ENCODE measurements at regions not wholly inside any gene's neighbourhood (a gene's known extent, or its start where the extent isn't known, plus 50 kb on each side); places are given as distances from the start of the nearest gene placed in this dataset.
A peak's percentile ranks its signal among the peaks of the same experiment; 100 is the strongest.

DNA sequence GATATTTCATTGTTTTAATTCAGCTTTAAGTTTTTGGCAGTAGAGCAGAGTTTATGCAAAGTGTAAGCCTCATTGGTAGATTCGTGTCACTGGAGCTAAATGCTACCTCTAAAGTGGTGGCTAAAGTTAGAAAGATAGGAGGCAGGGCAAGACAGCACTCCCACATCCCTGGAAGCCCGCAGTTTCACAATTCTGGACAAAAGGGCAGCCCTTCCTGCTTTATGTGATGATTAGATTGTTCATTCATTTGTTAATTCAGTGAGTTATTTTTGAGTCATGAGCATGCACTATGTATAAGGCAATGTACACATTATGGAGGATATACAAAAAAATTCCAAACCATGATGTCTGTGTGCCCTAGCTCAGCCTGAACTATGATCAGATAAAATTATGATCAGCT is 52.1 kb upstream of the EIF3M start:
- ATAC-seq (no peak), DNase-seq (ENCODE audit: low spot score) (no peak)

- no peak for ATAC-seq
Observed at GRCh38 chr11:32529994-32530588, 53.5 kb upstream of the EIF3M start.

GRCh38 chr11:32527261-32528175 is 56.1 kb upstream of the EIF3M start:
- no peak for DNase-seq (ENCODE audit: low spot score)
- no peak for ATAC-seq

More at GRCh38 chr11:32529994-32530588, 53.5 kb upstream of the EIF3M start:
- no peak for DNase-seq (ENCODE audit: low spot score)

DNA sequence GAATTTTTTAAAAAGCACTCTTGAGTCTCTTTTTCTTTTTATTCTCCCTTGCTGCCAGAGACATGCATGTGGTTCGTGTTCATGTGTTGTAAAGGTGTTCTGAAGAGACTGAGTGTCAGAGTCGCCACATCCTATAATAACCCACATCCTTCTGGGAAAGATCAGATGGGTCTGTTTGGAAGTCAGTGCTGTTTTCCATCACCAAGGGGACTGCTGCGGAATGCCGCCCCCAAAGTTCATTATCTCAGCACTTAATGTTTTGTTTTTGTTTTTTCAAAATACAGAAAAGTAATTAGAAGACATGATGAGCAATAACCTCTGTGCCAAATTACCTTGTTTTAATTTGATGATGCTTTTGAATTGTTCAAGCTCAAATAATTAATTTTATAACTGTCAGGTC is 56.9 kb upstream of the EIF3M start:
- no peak for ATAC-seq
- no peak for DNase-seq (ENCODE audit: low spot score)

GRCh38 chr11:32511926-32512325 is 71.7 kb upstream of the EIF3M start:
- no peak for DNase-seq (ENCODE audit: low spot score)

DNA sequence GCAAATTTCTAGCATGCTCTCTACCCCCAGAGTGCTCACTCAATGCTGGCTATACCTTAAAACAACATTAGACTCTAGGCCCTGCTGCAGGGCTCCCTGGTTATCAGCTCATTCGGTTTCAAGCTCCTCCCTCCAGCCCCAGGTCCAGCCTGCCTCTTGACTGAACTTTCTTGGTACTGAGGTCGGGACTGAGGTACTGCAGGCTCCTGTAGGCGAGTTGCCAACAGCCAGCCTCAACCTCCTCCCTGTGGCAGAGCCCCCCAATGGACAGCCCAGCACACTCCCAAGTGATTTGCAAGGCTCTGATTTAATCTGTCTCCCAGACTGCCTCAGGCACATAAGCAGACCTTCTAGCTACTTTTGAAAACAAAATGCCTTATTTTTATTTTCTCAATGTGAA is 73.6 kb upstream of the EIF3M start:
- ATAC-seq = no peak
- no peak for DNase-seq (ENCODE audit: low spot score)

More at GRCh38 chr11:32511926-32512325, 71.7 kb upstream of the EIF3M start:
- ATAC-seq = no peak

GRCh38 chr11:32508780-32509179 is 73.4 kb upstream of the WT1 start:
- ATAC-seq = no peak

DNA sequence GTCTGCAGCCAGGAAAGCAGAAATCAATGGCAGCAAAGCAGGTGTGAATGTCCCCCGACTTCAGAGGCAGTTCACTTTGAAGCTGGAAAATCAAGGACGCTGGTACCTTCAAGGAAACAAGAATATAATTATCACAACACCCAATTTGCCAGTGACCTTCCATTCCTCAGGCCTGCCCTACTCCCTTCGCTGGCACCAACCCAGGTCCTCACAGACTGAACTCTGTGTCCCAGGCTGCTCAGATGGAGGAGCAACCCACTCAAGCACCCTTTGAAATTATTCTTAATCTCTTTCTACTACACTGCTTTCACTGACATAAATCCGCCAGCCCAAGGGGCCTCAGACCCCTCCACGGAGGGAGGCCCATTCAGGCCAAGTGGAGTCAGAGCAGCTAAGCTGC is 64.7 kb upstream of the WT1 start:
- no peak for ATAC-seq
- DNase-seq (ENCODE audit: low spot score) = no peak

More at GRCh38 chr11:32508780-32509179, 73.4 kb upstream of the WT1 start:
- no peak for DNase-seq (ENCODE audit: low spot score)

GRCh38 chr11:32497951-32498350 is 62.6 kb upstream of the WT1 start:
- no peak for ATAC-seq
- DNase-seq (ENCODE audit: low spot score) = no peak

DNA sequence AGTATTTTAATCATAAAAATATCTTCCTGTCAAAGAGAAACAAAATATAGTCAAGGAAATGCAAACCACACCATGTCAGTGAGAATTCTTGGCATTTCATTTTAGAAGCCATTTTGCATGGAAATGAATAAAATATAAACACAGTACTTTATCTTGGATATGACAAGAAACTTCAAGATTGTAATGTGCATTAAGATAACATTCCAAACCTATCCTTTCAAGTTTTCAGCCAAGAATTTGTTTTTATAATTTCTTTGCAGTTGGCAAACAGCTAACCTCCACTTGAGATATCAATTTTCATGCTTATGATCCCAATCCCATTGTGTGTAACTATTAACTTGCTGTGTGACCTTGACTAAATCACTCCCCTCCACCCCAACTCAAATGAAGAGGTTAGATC is 59.3 kb upstream of the WT1 start:
- ATAC-seq = no peak

GRCh38 chr11:32489464-32489863 is 54.1 kb upstream of the WT1 start:
- no peak for ATAC-seq

More for the DNA sequence above, 59.3 kb upstream of the WT1 start:
- DNase-seq (ENCODE audit: low spot score) = no peak

GRCh38 chr11:32487270-32487669 is 51.9 kb upstream of the WT1 start:
- peak; percentile 31 for ATAC-seq
- DNase-seq (ENCODE audit: low spot score) = no peak

More at GRCh38 chr11:32489464-32489863, 54.1 kb upstream of the WT1 start:
- DNase-seq (ENCODE audit: low spot score) = no peak

DNA sequence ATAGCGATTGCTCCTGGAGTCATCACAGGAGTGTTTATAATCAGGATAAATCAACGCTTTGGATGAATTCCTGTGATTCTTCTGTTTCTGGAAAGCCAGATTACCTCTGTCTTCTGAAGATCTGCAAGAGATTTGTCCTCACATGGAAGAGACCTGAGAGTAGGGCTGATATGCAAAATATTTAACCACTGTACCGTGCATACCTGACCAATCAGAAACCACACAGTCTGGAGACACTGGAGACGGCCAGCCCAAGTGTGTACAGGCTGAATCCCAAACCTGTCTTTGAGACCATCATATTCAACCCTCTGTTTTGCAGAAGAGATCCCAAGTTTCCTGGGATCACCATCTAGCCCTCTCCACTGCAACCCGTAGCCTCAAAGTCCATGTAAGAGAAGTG is 50.4 kb upstream of the WT1 start:
- ATAC-seq (no peak), DNase-seq (ENCODE audit: low spot score) (no peak)

Data from left lobe of liver (tissue), 2 donors.